HG03520 (cell line): ENCODE measurements at regions not wholly inside any gene's neighbourhood (a gene's known extent, or its start where the extent isn't known, plus 50 kb on each side); places are given as distances from the start of the nearest gene placed in this dataset.

Experiments
- ATAC-seq: cut with Tn5 transposase; IDR thresholded peaks from one replicate; pipeline ENCODE4 v1.9.1; 2021; ENCODE audit warnings: mild to moderate bottlenecking, moderate library complexity; ENCODE audit not compliant: unreplicated experiment

- ATAC-seq, result no peak
Observed at GRCh38 chr11:116563028-116563711, 209.6 kb downstream of the BUD13 start.

DNA sequence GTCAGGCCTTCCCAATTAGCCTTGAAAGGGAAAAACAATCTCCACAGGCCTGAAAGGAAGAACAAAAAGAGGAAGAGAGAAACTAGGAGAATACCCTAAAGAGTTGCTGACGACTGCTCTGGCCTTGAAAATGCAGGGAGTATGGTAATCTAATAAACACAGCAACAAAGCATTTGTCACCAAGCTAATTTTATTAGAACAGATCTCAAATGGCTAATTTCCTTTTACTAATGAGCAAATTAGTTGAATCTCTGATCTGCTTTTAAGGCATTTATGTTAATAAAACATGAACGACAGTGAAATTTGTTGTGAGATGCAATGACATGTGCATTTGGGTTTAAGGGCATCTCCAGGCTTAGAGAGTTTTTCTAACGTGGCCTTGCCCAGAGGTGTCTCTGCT, 212.2 kb downstream of the BUD13 start:
- no peak for ATAC-seq

GRCh38 chr11:116558504-116559211, 214.1 kb downstream of the BUD13 start:
- no peak for ATAC-seq

GRCh38 chr11:116557282-116557681, 215.5 kb downstream of the BUD13 start:
- ATAC-seq, result no peak

DNA sequence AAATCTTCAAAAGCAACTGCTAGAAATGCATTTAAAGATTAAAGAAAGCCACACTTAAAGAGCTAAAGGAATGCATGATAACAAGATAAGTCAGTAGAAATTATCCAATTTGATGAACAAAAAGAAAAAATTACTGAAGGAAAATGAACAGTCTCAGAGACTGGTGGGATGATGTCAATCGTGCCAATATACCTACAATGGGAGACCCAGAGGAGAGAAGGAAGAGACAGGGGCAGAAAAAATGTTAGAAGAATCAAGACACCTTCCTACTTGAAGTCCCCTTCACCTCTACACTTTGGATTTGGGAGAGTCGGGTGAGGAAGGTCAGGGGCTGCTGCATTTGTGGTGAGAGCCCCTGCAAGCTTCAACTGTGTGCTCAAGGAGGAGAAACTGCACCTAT, 216.3 kb downstream of the BUD13 start:
- ATAC-seq, result no peak

DNA sequence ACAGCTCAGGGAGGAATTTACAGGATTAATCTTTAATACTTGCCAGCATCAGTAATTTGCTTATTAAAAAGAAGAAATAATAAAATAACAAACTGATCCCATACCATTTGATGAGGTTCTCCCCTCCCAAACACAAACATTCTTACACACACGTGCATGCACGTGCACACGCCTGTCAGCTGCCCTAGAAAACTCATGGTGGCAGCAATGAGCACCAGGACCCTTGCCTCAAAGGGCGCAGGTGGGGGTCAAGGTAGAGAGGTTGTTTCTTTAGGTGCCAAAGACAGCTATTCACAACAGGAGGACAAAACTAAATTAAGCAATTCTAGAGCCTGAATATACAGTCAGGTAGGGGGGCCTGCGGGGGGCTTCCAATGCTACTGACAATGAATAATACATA, 219.3 kb downstream of the BUD13 start:
- ATAC-seq, result no peak

DNA sequence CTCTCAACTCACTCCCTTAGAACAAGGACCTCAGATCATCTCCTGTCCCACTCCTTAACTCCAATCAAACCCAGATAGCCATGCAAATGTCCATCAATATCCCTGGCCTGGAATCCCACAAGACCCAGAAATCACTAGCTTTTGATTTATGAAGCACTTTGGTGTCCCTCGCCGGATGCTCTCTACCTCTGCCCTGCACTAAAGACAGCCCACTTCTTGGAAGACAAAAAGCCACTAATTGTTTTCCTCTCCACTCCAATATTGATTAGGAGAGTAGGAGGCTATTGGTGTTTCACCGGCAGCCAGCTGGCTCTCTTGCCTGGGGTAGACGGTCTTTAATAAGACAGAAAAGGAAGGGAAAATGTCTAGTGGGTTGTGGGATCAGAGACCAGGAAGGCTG, 221.2 kb downstream of the BUD13 start:
- no peak for ATAC-seq

GRCh38 chr11:116548256-116548655, 224.5 kb downstream of the BUD13 start:
- no peak for ATAC-seq

DNA sequence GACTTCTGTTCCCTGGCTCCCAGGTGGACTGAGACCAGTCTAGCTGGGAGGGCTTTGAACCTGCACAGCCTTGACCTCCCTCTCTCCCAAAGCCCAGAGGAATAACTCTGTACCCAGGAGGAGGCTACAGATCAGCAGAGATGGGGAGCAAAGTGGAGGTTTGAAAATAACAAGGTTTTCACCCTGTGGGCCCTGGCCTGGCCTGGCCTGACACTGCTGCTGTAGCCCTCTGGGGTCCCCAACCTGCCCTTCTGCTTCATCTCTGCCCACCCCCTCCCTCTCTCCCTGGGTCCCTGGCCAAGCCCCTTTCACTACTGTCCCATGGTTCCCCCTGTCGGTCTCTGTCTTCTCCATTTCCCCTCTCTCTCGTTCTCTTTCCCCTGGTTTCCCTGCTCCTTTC, 225.2 kb downstream of the BUD13 start:
- no peak for ATAC-seq

DNA sequence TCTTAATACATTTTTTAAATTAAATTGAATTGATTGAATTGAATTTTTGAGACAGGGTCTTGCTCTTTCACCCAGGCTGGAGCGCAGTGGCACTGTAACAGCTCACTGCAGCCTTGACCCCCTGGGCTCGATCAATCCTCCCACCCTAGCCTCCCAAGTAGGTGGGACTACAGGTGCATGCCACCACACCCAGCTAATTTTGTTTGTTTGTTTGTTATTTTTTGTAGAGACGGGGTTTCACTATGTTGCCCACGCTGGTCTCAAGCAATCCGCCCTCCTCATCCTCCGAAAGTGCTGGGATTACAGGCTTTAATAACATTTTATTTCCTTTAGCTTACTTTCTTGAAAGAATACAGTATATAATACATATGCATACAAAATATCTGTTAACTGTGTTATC, 226.9 kb downstream of the BUD13 start:
- ATAC-seq, result no peak

GRCh38 chr11:116544721-116545120, 228.1 kb downstream of the BUD13 start:
- no peak for ATAC-seq

DNA sequence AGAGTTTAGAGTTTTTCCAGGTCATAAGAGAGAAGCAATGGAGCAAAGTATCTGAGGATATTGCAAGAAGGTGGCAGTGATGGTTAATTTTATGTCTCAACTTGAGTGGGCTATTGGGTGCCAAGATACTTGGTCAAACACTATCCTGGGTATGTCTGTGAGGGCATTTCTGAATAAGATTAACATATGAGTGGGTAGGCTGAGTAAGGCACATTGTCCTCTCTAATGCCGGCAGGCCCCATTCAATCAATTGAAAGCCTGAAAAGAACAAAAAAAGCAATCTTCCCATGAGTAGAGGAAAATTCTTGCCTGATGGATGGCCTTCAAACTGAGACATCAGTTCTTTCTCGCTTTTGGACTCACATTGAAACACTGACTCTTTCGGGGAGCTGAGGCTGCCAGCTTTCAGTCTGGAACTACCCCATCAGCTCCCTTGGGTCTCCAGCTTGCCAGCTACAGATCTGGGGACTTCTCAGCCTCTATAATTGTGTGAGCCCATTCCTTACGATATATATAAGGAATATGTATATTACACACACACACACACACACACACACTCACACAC, 228.8 kb downstream of the BUD13 start:
- ATAC-seq, result no peak

GRCh38 chr11:116543099-116543498, 229.7 kb downstream of the BUD13 start:
- no peak for ATAC-seq

DNA sequence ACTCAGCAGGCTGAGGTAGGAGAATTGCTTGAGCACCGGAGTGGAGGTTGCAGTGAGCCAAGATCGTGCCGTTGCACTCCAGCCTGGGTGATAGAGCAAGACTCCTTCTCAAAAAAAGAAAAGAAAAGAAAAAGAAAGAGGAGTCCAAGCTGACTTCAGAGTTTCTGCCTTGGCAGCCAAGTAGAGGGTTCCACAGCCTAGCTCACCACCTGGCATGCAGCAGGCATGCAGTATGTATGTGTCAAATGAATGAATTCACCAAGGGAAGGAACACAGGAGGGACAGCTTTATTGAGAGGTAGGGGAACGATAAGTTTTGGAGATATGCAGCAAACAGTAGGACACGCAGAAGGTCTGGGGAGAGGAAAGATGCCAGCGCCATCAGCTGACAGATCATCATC, 230.4 kb downstream of the BUD13 start:
- no peak for ATAC-seq

DNA sequence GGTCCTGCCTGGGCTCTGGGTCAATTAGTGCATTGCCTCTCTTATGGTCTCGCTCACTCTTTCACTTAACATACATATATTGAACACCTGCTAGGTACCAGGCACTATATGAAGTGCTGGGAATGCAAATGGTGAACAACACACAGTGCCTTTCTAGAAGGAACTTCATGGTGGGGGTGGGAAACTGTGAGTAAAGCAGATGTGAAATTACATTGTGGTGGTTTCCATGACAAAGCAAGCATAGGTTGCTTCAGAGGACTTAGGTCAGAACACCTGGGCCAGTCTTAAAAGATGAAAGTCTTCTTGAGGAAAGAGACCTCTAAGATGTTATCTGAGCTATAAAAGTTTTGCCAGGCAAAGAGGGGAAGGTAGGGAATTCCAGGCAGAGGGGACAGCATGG, 231.3 kb downstream of the BUD13 start:
- ATAC-seq, result no peak

DNA sequence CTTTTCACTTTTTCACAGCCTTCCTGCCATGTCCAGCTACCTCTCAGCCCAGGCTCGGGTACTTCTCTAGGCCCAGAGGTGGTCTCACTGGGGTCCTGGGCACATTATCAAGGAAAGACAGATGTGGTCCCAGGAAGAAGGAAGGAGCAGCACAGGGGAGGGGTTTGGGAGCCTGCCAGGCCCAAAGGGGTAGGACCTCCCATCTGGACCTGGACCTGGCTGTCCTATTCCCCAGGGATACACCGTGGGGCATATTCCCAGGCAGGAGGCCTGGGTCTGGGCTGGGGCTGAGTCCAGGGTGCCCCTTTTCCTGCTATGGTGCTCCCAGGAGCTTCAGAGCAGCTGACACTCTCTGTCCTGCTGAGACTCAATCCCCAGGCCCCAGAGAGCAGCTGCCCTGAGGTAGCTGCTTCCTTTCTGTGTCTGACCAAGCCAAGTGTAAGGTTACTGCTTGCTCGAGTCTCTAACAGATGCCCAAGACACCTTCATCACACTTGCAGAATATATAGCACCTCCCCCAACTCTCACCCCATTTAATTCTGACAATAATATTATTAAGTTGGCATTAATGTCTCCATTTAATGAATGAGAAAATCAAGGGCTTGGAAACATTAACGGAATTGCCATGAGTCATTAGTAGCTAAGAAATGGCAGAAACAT, 232.0 kb downstream of the BUD13 start:
- ATAC-seq, result no peak

- no peak for ATAC-seq
Observed at GRCh38 chr11:116539836-116540418, 232.9 kb downstream of the BUD13 start.

- ATAC-seq, result no peak
Observed at GRCh38 chr11:116539211-116539610, 233.6 kb downstream of the BUD13 start.

- ATAC-seq, result no peak
Observed at GRCh38 chr11:116538677-116539076, 234.1 kb downstream of the BUD13 start.

- no peak for ATAC-seq
Observed at GRCh38 chr11:116537709-116538108, 235.1 kb downstream of the BUD13 start.

DNA sequence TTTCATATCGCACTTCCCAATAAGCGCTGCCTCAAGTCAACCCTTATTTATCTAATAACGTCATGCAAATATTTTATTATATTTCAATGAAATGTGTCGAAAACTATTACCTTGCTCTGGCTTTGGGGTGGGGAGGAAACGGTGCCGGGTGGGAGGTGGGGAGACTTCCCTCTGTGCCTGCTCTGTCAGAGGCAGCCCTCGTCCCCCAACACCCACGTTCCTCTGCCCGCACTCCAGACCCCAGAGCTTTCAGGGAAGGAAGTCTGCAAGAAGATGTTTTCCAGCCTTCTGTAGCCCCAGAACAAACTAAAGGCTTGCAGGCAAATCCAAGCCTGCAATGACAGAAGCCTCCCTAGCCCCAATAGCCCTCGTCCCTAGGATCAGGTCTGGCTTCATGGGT, 235.7 kb downstream of the BUD13 start:
- no peak for ATAC-seq

GRCh38 chr11:116536416-116536815, 236.4 kb downstream of the BUD13 start:
- ATAC-seq, result no peak
